Ovary (tissue), 3 donors: ENCODE measurements at regions not wholly inside any gene's neighbourhood (a gene's known extent, or its start where the extent isn't known, plus 50 kb on each side); places are given as distances from the start of the nearest gene placed in this dataset.

Experiments used
- POLR2A ChIP-seq: fragments of 450-650 bp; IDR thresholded peaks from one replicate; pipeline ENCODE4 v1.6.1; 2017; ENCODE audit warnings: antibody characterized with exemption, mild to moderate bottlenecking, moderate library complexity
- TF ChIP-seq, protein P1 (sequence below), 3 donors: fragments of 450-650 bp in 2 of 3; fragments of 200-600 bp in 1 of 3; IDR thresholded peaks; one replicate each; pipeline versions ENCODE4 v1.5.1 to v1.8.0; 2016 to 2022; ENCODE audit warnings: antibody characterized with exemption in 3 of 3, mild to moderate bottlenecking in 1 of 3
- donor health status: DM: no; HTN: no; CAD: no.

GRCh38 chr6:91708534-91708933 is 1121.7 kb upstream of the MAP3K7 start:
- TF ChIP-seq, protein P1, sequence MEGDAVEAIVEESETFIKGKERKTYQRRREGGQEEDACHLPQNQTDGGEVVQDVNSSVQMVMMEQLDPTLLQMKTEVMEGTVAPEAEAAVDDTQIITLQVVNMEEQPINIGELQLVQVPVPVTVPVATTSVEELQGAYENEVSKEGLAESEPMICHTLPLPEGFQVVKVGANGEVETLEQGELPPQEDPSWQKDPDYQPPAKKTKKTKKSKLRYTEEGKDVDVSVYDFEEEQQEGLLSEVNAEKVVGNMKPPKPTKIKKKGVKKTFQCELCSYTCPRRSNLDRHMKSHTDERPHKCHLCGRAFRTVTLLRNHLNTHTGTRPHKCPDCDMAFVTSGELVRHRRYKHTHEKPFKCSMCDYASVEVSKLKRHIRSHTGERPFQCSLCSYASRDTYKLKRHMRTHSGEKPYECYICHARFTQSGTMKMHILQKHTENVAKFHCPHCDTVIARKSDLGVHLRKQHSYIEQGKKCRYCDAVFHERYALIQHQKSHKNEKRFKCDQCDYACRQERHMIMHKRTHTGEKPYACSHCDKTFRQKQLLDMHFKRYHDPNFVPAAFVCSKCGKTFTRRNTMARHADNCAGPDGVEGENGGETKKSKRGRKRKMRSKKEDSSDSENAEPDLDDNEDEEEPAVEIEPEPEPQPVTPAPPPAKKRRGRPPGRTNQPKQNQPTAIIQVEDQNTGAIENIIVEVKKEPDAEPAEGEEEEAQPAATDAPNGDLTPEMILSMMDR (IDR thresholded peaks at IDR 0.05) = no peak
- TF ChIP-seq POLR2A = no peak
